Lower lobe of right lung (tissue), 2 donors: ENCODE measurements at regions not wholly inside any gene's neighbourhood (a gene's known extent, or its start where the extent isn't known, plus 50 kb on each side); places are given as distances from the start of the nearest gene placed in this dataset.

ENCODE experiments used
- ATAC-seq, 2 donors: fragments of 200-7000 bp; cut with Tn5 transposase; one replicate each; pipeline ENCODE4 v1.9.1; 2020 to 2022; ENCODE audit warnings: mild to moderate bottlenecking in 2 of 2, moderate library complexity in 2 of 2
- DNase-seq: peaks from one replicate; pipeline ENCODE4 v3.0.0-alpha.2; 2020
- H3K27ac ChIP-seq: fragments of 200-600 bp; one replicate; pipeline ENCODE4 v1.8.0; 2022
- H3K27me3 ChIP-seq: fragments of 200-600 bp; one replicate; pipeline ENCODE4 v1.8.0; 2022; ENCODE audit warnings: low read depth
- H3K36me3 ChIP-seq: fragments of 200-600 bp; one replicate; pipeline ENCODE4 v1.8.0; 2022; ENCODE audit warnings: mild to moderate bottlenecking
- H3K4me1 ChIP-seq: fragments of 200-600 bp; one replicate; pipeline ENCODE4 v1.8.0; 2022
- H3K4me3 ChIP-seq: fragments of 200-600 bp; one replicate; pipeline ENCODE4 v1.8.0; 2022; ENCODE audit warnings: mild to moderate bottlenecking
- H3K9me3 ChIP-seq: fragments of 200-600 bp; one replicate; pipeline ENCODE4 v1.8.0; 2022
- intact Hi-C: fragments of 100-400 bp; cut with DNase I; formaldehyde crosslinking; loops from one replicate; pipeline ENCODE4 v1.11.0; 2022
- TF ChIP-seq, protein P1 (sequence below): fragments of 200-600 bp; IDR thresholded peaks from one replicate; pipeline ENCODE4 v1.8.0; 2022; ENCODE audit warnings: antibody characterized with exemption, mild to moderate bottlenecking
- donor health status: DM: no; HTN: yes; CAD: no; lungs with severe emphysema.

DNA sequence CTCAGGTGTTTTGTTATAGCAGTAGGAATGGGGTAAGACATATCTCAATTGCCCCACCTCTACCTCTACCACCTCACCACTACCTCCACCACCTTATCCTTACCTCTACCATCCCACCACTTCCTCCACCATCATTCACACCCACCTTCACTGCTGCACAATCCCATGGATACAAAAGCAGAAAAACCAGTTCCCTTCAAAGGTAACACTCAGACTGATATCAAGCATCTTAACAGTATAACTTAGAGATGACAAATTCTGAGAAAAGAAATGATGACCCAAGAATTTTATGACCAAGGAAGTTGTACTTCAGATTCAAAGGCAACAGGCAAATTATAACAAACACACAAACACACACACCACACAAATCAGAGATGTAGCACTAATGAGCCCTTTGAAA, 189.4 kb downstream of the NUAK1 start:
- Histone ChIP-seq H3K27me3 (no peaks in the 10 kb centered on the region), H3K4me1 (no peaks in the 10 kb centered on the region), H3K4me3 (no peak overlapping the region), H3K9me3 (no peaks in the 10 kb centered on the region), H3K27ac (no peak overlapping the region), H3K36me3 (no peaks in the 10 kb centered on the region)
- intact Hi-C loops, result no loop called here
- TF ChIP-seq, protein P1, sequence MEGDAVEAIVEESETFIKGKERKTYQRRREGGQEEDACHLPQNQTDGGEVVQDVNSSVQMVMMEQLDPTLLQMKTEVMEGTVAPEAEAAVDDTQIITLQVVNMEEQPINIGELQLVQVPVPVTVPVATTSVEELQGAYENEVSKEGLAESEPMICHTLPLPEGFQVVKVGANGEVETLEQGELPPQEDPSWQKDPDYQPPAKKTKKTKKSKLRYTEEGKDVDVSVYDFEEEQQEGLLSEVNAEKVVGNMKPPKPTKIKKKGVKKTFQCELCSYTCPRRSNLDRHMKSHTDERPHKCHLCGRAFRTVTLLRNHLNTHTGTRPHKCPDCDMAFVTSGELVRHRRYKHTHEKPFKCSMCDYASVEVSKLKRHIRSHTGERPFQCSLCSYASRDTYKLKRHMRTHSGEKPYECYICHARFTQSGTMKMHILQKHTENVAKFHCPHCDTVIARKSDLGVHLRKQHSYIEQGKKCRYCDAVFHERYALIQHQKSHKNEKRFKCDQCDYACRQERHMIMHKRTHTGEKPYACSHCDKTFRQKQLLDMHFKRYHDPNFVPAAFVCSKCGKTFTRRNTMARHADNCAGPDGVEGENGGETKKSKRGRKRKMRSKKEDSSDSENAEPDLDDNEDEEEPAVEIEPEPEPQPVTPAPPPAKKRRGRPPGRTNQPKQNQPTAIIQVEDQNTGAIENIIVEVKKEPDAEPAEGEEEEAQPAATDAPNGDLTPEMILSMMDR, result no peak
- DNase-seq (no peak), ATAC-seq (no peak)

DNA sequence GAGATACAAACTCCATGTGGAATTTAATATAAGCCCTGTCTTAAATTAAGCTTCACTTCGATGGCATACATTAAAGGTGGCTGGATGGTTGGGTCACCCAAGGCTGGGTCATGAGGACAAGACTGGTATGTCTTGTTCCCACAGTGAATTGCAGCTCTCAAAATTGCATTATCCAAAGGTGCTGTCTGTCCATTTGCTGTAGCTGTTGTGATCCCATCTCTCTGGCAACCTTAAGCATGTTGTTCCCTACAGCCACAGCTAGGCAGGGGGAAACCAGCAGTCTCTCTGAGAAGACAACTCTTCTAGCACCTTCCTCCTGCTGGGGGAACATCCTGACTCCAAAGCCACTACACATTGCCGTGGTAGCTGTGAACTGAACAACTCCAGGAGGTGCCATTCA, 187.0 kb downstream of the NUAK1 start:
- no peak overlapping the region for H3K27ac ChIP-seq
- intact Hi-C loops, result no loop called here
- ATAC-seq, result no peak
- H3K9me3 ChIP-seq, result no peaks in the 10 kb centered on the region
- no peaks in the 10 kb centered on the region for H3K27me3 ChIP-seq
- TF ChIP-seq, protein P1, result no peak
- DNase-seq, result no peak
- H3K4me1 ChIP-seq, result no peaks in the 10 kb centered on the region
- no peak overlapping the region for H3K4me3 ChIP-seq
- no peaks in the 10 kb centered on the region for H3K36me3 ChIP-seq

DNA sequence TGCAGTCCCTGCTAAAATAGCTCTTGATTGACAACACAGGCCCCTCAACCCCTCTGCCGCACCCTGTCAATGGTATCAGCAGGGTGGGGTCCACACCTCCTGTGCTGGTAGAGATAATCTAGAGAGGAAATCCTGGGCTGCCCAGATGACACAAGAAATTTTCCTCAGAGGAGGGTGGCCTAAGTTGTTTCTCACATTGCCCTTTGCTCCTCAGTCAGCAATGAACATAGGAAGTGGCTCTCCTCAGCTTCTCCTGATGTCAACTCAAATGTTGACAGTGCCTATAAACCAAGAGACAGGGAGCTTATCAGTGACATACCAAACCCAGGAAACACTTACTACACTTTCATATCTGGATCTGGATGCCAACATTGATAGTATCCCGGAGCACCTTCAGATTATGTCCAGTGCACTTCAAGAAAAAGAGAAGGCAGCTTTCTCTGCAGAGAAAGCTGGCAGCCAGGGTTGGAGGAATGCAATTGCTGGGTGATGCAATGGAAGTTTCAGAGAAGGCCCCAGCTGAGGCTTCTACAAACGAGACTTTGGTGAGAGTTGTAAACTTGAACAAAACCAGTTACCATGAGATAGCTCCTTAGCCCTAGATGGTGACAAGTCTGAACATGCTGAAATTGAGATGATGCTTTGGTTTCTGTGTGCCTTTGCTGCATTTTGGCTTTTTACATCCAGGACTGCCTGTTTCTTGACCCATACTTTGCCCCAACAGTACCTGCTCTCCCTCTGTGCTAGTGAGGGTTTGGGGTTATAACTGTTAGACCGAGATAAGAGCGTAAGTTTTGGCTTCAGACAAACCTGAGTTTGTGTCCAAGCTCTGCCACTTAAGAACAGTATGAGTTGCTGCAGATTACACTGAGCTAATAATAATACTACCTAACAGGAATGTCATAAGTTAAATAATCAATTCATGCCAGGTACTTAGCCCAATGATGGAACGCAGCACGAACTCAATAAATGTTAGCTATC, 183.5 kb downstream of the NUAK1 start:
- H3K4me1 ChIP-seq, result no peaks in the 10 kb centered on the region
- H3K4me3 ChIP-seq, result no peak overlapping the region
- DNase-seq (no peak), ATAC-seq (no peak)
- H3K9me3 ChIP-seq, result no peaks in the 10 kb centered on the region
- H3K36me3 ChIP-seq, result no peaks in the 10 kb centered on the region
- no peak overlapping the region for H3K27ac ChIP-seq
- H3K27me3 ChIP-seq, result no peaks in the 10 kb centered on the region
- intact Hi-C loops, result no loop called here
- TF ChIP-seq, protein P1, result no peak

DNA sequence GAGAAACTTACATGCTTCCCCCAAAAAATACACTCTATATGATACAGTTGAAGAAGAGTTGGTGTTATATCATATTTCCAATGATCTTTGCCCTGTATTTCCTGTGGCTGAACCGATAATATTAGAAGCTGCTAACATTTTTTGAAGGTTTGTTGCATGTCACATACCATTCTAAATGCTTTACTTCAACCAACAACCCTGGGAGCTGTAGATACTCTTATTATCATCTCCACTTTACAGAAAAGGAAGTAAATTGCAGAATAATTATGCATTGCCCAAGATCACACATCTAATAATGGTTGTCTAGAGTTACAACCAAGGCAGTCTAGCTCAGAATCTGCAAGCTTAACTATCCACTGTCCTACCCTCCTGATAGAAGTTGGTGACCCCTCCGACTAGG, 182.8 kb downstream of the NUAK1 start:
- intact Hi-C loops, result no loop called here
- TF ChIP-seq, protein P1, result no peak

DNA sequence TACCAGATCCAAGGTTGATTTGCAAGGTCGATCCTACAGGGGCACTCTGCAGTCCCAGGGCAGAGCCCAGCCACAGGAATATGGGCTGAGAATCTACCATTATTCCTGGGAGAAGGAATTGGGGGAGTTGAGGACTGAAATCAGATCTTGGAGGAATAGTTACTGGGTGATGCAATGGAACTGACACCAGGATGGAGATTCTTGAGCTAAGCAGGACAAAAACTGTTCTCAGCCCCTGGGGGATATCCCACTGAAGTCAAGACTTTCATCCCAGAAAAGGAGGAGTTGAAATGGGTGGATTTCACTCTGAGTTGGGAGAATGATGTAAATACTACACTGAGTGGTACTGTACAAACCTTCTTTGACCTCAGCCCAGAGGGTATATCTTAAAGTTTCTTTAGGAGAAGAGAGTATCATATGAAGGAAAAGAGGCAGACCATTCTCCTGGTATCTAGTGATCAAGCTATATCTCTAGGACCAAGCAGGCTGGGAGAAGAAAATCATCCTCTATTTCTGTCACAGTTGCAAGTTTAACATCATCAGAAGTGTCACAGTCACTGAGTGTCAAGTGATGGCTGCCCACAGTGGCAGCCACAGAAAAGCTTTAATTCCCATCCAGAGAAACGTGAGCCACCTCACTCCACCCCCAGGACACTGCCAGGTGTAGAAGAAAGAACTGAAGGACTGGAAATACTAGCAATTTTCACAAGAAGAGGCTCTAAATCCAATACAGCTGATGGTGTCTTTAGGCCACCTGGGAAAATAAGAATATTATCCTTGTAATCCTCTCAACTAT, 181.9 kb downstream of the NUAK1 start:
- intact Hi-C loops, result no loop called here
- no peak for ATAC-seq
- no peak for DNase-seq

More for the DNA sequence above, 182.8 kb downstream of the NUAK1 start:
- Histone ChIP-seq H3K9me3 (no peaks in the 10 kb centered on the region), H3K4me1 (peaks cover 2% of the 10 kb centered on the region), H3K27me3 (no peaks in the 10 kb centered on the region), H3K27ac (no peak overlapping the region), H3K36me3 (no peaks in the 10 kb centered on the region), H3K4me3 (no peak overlapping the region)
- no peak for DNase-seq
- ATAC-seq, result no peak

More for the DNA sequence above, 181.9 kb downstream of the NUAK1 start:
- peaks cover 6% of the 10 kb centered on the region for H3K4me1 ChIP-seq
- no peaks in the 10 kb centered on the region for H3K9me3 ChIP-seq
- H3K27me3 ChIP-seq, result no peaks in the 10 kb centered on the region
- TF ChIP-seq, protein P1, result no peak
- no peak overlapping the region for H3K4me3 ChIP-seq
- no peaks in the 10 kb centered on the region for H3K36me3 ChIP-seq
- H3K27ac ChIP-seq, result no peak overlapping the region
